HCEC 1CT (cell line): ENCODE measurements at regions not wholly inside any gene's neighbourhood (a gene's known extent, or its start where the extent isn't known, plus 50 kb on each side); places are given as distances from the start of the nearest gene placed in this dataset.
"Not testable (repeated sequence)": the region's sequence is repeated elsewhere in the genome, so short reads cannot be mapped to it uniquely, and the experiment has no call there.

Experiments
- DNase-seq: peaks from one replicate; pipeline ENCODE4 v3.0.0-alpha.2; 2017

DNA sequence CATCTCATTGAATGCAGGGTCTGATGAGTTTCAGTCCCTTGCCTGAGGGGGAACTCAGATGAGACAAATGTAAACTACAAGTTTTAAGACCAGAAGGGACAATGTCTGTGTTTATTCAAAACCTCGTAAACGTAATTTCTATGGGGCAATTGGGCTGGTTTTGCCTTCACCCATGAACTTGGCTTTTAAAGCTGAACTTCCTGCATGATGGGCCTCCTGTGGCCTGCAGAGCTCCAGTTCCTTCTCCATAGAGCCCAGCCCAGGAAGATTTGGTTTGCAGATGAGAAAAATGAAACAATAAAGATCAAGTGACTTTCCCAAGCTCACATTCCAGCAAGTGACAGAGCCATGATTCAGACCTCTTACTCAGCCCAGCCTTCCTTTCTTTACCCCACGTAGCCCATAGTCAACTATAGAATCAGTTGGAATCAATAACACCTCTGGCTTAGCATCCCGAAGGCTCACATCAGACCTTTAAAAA is 612.3 kb downstream of the UTRN start:
- peak; percentile 98 for DNase-seq

GRCh38 chr6:144898052-144898689 is 613.0 kb downstream of the UTRN start:
- DNase-seq: peak; percentile 79

GRCh38 chr6:144898741-144899140 is 613.6 kb downstream of the UTRN start:
- DNase-seq: peak; percentile 33

- peak; percentile 91 for DNase-seq
Observed at GRCh38 chr6:144899161-144899560, 614.0 kb downstream of the UTRN start.

DNA sequence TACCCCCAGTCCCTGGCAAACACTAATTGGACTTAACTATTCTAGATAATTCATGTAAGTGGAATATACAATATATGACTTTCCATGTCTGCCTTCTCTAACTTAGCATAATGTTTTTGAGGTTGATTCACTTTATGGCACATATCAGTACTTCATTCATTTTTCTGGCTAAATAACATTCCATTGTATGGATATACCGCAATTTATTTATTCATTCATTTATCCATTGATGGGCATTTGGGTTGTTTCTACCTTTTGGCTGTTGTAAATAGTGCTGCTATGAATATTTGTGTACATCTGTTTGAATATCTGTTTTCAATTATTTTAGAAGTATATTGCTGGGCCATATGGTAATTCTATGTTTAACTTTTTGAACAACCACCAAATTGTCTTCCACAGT is 616.3 kb downstream of the UTRN start:
- no peak for DNase-seq

- no peak for DNase-seq
Observed at GRCh38 chr6:144908004-144908403, 622.9 kb downstream of the UTRN start.

- DNase-seq: peak; percentile 20
Observed at GRCh38 chr6:144909753-144910285, 624.7 kb downstream of the UTRN start.

GRCh38 chr6:144911322-144911721 is 626.2 kb downstream of the UTRN start:
- DNase-seq: no peak

GRCh38 chr6:144912474-144912873 is 627.3 kb downstream of the UTRN start:
- peak; percentile 91 for DNase-seq

GRCh38 chr6:144918073-144918472 is 632.9 kb downstream of the UTRN start:
- no peak for DNase-seq

DNA sequence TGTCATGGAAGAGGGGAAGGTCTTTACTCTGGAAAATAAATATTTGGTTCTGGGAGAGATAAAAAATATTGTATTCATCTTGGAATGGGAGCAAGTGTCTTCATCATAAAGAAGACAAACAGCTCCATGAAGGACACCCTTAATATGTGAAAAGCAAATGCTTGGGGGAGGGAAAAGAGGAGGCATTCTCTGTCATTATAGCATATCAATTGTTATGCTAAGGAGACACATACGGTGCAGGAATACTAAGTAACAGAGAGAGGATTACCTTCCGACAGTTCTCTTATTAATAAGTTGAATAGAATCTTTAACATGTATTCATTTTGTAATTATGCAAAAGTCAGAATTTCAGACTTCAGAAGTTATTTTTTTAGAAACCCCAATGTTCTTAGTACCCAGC is 634.4 kb downstream of the UTRN start:
- no peak for DNase-seq

GRCh38 chr6:144920391-144920961 is 635.3 kb downstream of the UTRN start:
- no peak for DNase-seq

DNA sequence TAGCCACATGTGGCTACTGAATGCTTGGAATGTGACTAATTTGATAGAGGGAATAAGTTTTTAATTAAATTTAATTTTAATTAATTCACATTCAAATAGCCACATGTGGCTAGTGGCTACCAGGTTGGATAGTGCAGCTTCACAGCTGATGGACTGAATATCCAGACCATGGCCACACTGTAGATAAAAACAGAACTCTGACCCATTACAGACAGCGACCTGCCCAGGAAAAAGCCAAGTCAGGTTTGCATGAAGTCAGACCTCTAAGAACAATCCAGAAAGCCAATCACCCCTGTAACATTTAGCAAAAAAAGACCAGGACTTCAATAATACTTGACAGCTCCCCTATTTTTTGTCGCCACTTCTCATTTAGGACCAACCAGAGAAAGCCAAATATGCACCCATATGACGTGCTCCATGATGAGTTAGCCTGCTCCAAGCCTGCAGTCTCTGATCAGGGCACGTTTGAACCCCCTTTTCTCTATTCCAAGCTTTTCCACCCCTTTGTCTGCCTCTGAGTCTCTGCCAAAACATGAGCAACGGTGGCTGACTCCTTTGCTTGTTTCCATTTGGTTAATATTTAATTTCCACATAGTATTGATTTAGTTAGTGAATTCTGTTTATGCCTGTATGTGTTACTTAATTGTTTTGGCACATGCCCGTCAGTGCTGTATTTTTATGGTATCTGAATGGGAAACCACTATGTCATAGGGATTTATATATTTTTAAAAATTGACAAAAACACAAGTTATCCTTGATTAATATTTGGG is 636.3 kb downstream of the UTRN start:
- DNase-seq: no peak

- peak; percentile 63 for DNase-seq
Observed at GRCh38 chr6:144922120-144922722, 637.1 kb downstream of the UTRN start.

DNA sequence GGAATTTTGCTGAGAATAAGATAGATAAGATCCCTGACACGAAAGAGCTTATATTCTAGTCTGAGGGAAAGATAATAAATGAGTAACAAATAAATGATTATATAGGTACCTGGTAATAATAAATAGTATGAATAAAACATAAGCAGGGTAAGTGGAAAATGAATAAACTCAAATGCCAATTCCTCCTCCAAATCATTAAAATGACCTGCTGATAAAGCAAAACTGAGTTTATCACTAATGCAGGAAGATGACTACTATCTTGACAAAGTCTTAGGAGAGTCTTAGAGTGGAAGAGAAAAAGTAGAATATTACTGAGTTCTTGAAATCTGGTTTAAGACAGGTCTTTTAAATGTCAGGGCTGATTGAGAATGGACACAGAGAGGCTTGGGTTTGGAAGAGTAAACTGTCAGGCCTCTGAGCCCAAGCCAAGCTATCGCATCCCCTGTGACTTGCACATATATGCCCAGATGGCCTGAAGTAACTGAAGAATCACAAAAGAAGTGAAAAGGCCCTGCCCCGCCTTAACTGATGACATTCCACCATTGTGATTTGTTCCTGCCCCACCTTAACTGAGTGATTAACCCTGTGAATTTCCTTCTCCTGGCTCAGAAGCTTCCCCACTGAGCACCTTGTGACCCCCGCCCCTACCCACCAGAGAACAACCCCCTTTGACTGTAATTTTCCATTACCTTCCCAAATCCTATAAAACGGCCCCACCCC is 637.8 kb downstream of the UTRN start:
- not testable (repeated sequence) for DNase-seq

DNA sequence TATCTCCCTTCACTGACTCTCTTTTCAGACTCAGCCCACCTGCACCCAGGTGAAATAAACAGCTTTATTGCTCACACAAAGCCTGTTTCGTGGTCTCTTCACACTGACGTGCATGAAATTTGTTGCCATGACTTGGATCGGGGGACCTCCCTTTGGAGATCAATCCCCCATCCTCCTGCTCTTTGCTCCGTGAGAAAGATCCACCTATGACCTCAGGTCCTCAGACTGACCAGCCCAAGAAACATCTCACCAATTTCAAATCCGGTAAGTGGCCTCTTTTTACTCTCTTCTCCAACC is 638.3 kb downstream of the UTRN start:
- not testable (repeated sequence) for DNase-seq

- DNase-seq: no peak
Observed at GRCh38 chr6:144928847-144929246, 643.7 kb downstream of the UTRN start.

GRCh38 chr6:144929262-144929661 is 644.1 kb downstream of the UTRN start:
- no peak for DNase-seq

GRCh38 chr6:144931172-144932035 is 646.3 kb downstream of the UTRN start:
- DNase-seq: peak; percentile 38

GRCh38 chr6:144932621-144933020 is 647.5 kb downstream of the UTRN start:
- no peak for DNase-seq

DNA sequence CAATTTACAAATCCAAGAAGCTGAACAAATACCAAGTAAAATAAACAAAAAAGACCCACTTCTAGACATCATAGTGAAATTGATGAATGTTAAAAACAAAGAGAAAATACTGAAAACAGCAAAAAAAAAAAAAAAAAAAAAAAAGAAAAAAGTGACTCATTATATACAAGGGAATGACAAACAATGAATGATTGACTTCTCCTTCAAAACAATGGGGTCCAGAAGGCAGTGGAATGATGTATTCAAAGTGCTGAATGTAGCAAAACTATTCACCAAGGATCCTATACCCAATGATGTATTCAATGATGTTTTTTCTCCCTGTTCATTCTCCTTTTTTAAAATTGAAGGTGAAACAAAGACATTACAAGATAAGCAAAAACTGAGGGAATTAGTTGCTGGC is 650.0 kb downstream of the UTRN start:
- no peak for DNase-seq

GRCh38 chr6:144935661-144936060 is 650.5 kb downstream of the UTRN start:
- DNase-seq: no peak
